ENCODE measurements at regions not wholly inside any gene's neighbourhood (a gene's known extent, or its start where the extent isn't known, plus 50 kb on each side); places are given as distances from the start of the nearest gene placed in this dataset.

DNA sequence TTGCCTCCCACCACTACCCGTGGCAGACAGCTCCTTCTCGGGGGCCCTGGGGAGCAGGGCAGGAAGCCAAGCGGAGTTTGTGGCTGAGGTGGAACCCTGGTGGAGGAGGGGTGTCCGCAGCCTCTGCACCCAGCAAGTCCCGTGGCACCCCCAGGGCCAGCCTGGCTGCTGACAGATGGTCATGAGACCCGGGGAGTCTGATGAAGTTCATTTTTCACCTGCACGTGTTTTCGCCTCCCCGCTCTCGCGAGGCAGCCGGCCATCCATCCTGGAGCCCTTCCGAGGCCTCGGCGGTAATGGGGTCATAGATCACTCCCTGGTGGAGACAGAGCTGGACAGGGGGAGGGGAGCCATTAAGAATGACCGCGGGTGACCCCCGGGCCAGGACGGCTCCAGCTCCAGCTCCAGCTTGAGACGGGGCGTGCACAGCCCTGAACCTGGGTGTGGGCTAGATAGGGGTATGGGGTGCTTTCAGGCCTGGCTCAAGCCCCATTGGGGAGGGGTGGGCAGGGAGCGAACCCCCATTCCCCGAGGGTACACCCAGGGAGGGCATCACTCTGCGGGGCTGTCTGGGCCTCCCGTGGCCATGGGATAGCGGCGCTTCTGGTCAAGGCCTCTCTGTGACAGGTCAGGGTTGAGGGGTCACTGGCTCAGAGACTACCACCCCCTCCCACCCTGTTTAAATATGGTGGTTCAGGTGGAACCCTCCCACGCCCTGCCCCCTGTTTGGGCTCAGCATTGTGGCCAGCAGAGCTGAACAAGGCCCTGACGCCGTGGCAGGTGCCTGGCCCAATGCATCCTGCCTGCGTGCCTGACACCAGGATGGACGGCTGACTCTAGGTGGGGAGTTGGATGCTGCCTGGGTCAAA lies 227.4 kb upstream of the GSE1 start (continued):
- TF ChIP-seq NR1H2 (CRISPR knock-in tag; IDR thresholded peaks at IDR 0.05; ENCODE audit: borderline replicate concordance, low read depth) (peak; percentile 99), ZNF567 (CRISPR knock-in tag; IDR thresholded peaks at IDR 0.05; ENCODE audit: borderline replicate concordance) (no peak), KLF11 (CRISPR knock-in tag; IDR thresholded peaks at IDR 0.05) (no peak), FOXC1 (CRISPR knock-in tag; IDR thresholded peaks at IDR 0.05; ENCODE audit: borderline replicate concordance) (no peak), EP300 (IDR thresholded peaks at IDR 0.05; ENCODE audit: low read depth in 2 of 2, low read length in 2 of 2) (peak in 1 of 2 experiments; percentile 35; a peak in 1 of 4 replicates), EP300 (CRISPR knock-in tag; IDR thresholded peaks at IDR 0.05; ENCODE audit: borderline replicate concordance) (no peak), HNF4G (IDR thresholded peaks at IDR 0.05; ENCODE audit: borderline replicate concordance, low read depth, low read length) (peak; percentile 69; the same call in 1 of the 2 replicates), HNF4G (CRISPR knock-in tag; IDR thresholded peaks at IDR 0.05; ENCODE audit: borderline replicate concordance, low read depth) (no peak), SRSF1 (optimal IDR thresholded peaks at IDR 0.05; ENCODE audit: low read depth, low read length) (no peak), ZNF790 (CRISPR knock-in tag; IDR thresholded peaks at IDR 0.05; ENCODE audit: borderline replicate concordance) (no peak), KLF13 (CRISPR knock-in tag; IDR thresholded peaks at IDR 0.05) (no peak), SSRP1 (CRISPR knock-in tag; IDR thresholded peaks at IDR 0.05) (no peak), RNF2 (conservative IDR thresholded peaks at IDR 0.05; ENCODE audit: low read depth) (no peak), ZNF670 (CRISPR knock-in tag; IDR thresholded peaks at IDR 0.05; ENCODE audit: borderline replicate concordance) (no peak), MBD4 (IDR thresholded peaks at IDR 0.05; ENCODE audit: borderline replicate concordance, low read length) (no peak), ZNF766 (CRISPR knock-in tag; IDR thresholded peaks at IDR 0.05; ENCODE audit: borderline replicate concordance) (no peak), CREB1 (IDR thresholded peaks at IDR 0.05) (no peak), CREB1 (CRISPR knock-in tag; IDR thresholded peaks at IDR 0.05) (no peak), TP53 (CRISPR knock-in tag; conservative IDR thresholded peaks at IDR 0.05) (no peak), ARNT2 (CRISPR knock-in tag; IDR thresholded peaks at IDR 0.05; ENCODE audit: low read depth) (0 out of 2 replicates have a peak, but pooled peaks have one; percentile 48), ZNF234 (CRISPR knock-in tag; conservative IDR thresholded peaks at IDR 0.05) (no peak), ZNF547 (CRISPR knock-in tag; IDR thresholded peaks at IDR 0.05) (0 out of 2 replicates have a peak, but pooled peaks have one; percentile 18), MXD4 (CRISPR knock-in tag; IDR thresholded peaks at IDR 0.05) (no peak)
- TF ChIP-seq, protein P1, sequence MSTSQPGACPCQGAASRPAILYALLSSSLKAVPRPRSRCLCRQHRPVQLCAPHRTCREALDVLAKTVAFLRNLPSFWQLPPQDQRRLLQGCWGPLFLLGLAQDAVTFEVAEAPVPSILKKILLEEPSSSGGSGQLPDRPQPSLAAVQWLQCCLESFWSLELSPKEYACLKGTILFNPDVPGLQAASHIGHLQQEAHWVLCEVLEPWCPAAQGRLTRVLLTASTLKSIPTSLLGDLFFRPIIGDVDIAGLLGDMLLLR (CRISPR knock-in tag; IDR thresholded peaks at IDR 0.05), result no peak
- TF ChIP-seq, protein P2, sequence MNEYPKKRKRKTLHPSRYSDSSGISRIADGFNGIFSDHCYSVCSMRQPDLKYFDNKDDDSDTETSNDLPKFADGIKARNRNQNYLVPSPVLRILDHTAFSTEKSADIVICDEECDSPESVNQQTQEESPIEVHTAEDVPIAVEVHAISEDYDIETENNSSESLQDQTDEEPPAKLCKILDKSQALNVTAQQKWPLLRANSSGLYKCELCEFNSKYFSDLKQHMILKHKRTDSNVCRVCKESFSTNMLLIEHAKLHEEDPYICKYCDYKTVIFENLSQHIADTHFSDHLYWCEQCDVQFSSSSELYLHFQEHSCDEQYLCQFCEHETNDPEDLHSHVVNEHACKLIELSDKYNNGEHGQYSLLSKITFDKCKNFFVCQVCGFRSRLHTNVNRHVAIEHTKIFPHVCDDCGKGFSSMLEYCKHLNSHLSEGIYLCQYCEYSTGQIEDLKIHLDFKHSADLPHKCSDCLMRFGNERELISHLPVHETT (CRISPR knock-in tag; conservative IDR thresholded peaks at IDR 0.05), result no peak
- TF ChIP-seq, protein P3, sequence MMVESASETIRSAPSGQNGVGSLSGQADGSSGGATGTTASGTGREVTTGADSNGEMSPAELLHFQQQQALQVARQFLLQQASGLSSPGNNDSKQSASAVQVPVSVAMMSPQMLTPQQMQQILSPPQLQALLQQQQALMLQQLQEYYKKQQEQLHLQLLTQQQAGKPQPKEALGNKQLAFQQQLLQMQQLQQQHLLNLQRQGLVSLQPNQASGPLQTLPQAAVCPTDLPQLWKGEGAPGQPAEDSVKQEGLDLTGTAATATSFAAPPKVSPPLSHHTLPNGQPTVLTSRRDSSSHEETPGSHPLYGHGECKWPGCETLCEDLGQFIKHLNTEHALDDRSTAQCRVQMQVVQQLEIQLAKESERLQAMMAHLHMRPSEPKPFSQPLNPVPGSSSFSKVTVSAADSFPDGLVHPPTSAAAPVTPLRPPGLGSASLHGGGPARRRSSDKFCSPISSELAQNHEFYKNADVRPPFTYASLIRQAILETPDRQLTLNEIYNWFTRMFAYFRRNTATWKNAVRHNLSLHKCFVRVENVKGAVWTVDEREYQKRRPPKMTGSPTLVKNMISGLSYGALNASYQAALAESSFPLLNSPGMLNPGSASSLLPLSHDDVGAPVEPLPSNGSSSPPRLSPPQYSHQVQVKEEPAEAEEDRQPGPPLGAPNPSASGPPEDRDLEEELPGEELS (CRISPR knock-in tag; IDR thresholded peaks at IDR 0.05), result peak; percentile 10; the same call in 1 of the 2 replicates
- TF ChIP-seq, protein P4, sequence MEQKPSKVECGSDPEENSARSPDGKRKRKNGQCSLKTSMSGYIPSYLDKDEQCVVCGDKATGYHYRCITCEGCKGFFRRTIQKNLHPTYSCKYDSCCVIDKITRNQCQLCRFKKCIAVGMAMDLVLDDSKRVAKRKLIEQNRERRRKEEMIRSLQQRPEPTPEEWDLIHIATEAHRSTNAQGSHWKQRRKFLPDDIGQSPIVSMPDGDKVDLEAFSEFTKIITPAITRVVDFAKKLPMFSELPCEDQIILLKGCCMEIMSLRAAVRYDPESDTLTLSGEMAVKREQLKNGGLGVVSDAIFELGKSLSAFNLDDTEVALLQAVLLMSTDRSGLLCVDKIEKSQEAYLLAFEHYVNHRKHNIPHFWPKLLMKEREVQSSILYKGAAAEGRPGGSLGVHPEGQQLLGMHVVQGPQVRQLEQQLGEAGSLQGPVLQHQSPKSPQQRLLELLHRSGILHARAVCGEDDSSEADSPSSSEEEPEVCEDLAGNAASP (CRISPR knock-in tag; IDR thresholded peaks at IDR 0.05; ENCODE audit: borderline replicate concordance), result peak; percentile 95
